Activated CD4-positive, alpha-beta T cell treated with anti-CD3 and anti-CD28 coated beads for 36 hours (primary cell): ENCODE measurements at regions not wholly inside any gene's neighbourhood (a gene's known extent, or its start where the extent isn't known, plus 50 kb on each side); places are given as distances from the start of the nearest gene placed in this dataset.

ENCODE experiments used
- ATAC-seq: fragments of 200-7000 bp; cut with Tn5 transposase; one replicate; pipeline ENCODE4 v1.10.0; 2021; ENCODE audit warnings: mild to moderate bottlenecking, moderate library complexity
- CTCF ChIA-PET: fragments of 350-600 bp; sonication (Branson Sonifier 250); formaldehyde crosslinking; loops from one replicate; lab custom pipeline; 2021; ENCODE audit warnings: antibody characterized with exemption; lab: Charles Lee
- POLR2A ChIA-PET: fragments of 350-600 bp; sonication (Branson Sonifier 250); formaldehyde crosslinking; loops from one replicate; lab custom pipeline; 2021; ENCODE audit warnings: antibody characterized with exemption, inconsistent platforms; lab: Charles Lee
- DNase-seq: peaks from one replicate; pipeline ENCODE4 v3.0.0-alpha.2; 2020
- H3K27ac Mint-ChIP-seq: one replicate; pipeline ENCODE4 v1.8.0; 2021; ENCODE audit warnings: mixed read lengths
- H3K27me3 Mint-ChIP-seq: one replicate; pipeline ENCODE4 v1.8.0; 2021; ENCODE audit warnings: mixed read lengths
- H3K36me3 Mint-ChIP-seq: one replicate; pipeline ENCODE4 v1.8.0; 2021; ENCODE audit warnings: low read depth, mixed read lengths
- H3K4me1 Mint-ChIP-seq: one replicate; pipeline ENCODE4 v1.8.0; 2021; ENCODE audit warnings: mixed read lengths
- H3K4me3 Mint-ChIP-seq: one replicate; pipeline ENCODE4 v1.8.0; 2021; ENCODE audit warnings: mild to moderate bottlenecking, moderate library complexity, mixed read lengths
- H3K9me3 Mint-ChIP-seq: one replicate; pipeline ENCODE4 v1.8.0; 2021; ENCODE audit warnings: low read depth, mixed read lengths
- intact Hi-C, 2 experiments: fragments of 100-400 bp; cut with DNase I in 1 of 2; cut with micrococcal nuclease in 1 of 2; formaldehyde crosslinking; loops; one replicate each; pipeline versions ENCODE4 v1.14.2 to v1.15.1; 2022 to 2024; cut with DNase I, micrococcal nuclease

DNA sequence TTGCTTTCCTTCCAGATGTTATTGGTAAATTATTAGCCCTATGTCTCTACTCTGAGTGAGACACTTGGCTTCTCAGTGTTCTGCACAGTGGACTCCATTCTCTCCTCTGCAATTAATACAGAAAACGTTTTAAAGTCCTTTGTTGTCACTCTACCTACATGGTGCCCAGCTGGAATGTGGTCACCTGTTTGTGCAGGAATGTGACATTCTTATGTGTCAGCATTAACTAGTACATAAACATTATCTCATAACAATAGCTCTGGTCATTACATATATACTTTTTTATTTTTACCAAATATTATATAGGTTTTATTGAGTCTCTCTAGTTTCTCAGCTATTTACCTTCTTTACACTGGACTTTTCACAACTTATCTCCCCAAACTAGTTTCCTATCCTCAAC, 147.0 kb upstream of the KCNMB2 start:
- ATAC-seq (no peak), DNase-seq (no peak)
- H3K27ac Mint-ChIP-seq, result no peak overlapping the region
- H3K9me3 Mint-ChIP-seq, result no peaks in the 10 kb centered on the region
- no peaks in the 10 kb centered on the region for H3K36me3 Mint-ChIP-seq
- peaks cover 4% of the 10 kb centered on the region for H3K4me1 Mint-ChIP-seq
- CTCF ChIA-PET, result interaction anchor here (0.9 kb wide), 1 partner anchor 16 kb away, joined by 3 read pairs; no protein-coding TSS in a partner anchor
- intact Hi-C loops, result loop anchor here in 1 of 2 experiments (10.0 kb wide), 1 partner anchor 1344 kb away; no protein-coding TSS in a partner anchor
- H3K4me3 Mint-ChIP-seq, result no peak overlapping the region
- POLR2A ChIA-PET, result no interaction called here
- peaks cover 13% of the 10 kb centered on the region for H3K27me3 Mint-ChIP-seq

DNA sequence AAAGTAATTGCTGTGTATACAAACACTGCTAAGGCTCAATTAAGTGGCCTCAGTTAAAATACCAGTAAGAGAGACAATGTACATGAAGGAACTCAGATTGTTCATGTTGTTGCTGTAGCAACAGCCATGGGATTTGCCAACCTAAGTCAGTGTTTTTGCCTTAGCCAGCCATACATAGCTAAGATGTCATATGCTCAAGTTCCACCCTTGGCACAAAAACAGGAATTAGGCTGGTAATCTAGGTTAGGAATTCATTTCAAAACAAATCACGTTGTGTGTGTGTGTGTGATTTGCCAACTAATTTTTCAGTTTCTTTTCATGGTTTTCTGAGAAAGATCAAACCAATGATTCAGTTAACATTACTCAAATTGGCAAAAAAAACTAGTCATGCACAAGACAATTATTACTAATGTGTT, 143.7 kb upstream of the KCNMB2 start:
- ChIA-PET POLR2A (interaction anchor here (0.6 kb wide), 1 partner anchor 1286 kb away, joined by 3 read pairs; no protein-coding TSS in a partner anchor), CTCF (no interaction called here)
- H3K4me1 Mint-ChIP-seq, result peaks cover 4% of the 10 kb centered on the region
- DNase-seq (no peak), ATAC-seq (peak; percentile 79)
- H3K4me3 Mint-ChIP-seq, result no peak overlapping the region
- intact Hi-C loops, result no loop called here
- H3K9me3 Mint-ChIP-seq, result no peaks in the 10 kb centered on the region
- H3K27ac Mint-ChIP-seq, result no peak overlapping the region
- peaks cover 11% of the 10 kb centered on the region for H3K27me3 Mint-ChIP-seq
- no peaks in the 10 kb centered on the region for H3K36me3 Mint-ChIP-seq

GRCh38 chr3:178393146-178393545, 143.1 kb upstream of the KCNMB2 start:
- Mint-ChIP-seq H3K4me3 (no peak overlapping the region), H3K36me3 (no peaks in the 10 kb centered on the region), H3K9me3 (no peaks in the 10 kb centered on the region), H3K27ac (no peak overlapping the region), H3K27me3 (peaks cover 11% of the 10 kb centered on the region), H3K4me1 (peaks cover 4% of the 10 kb centered on the region)
- POLR2A ChIA-PET, result interaction anchor here (0.6 kb wide), 1 partner anchor 1287 kb away, joined by 3 read pairs; no protein-coding TSS in a partner anchor
- ATAC-seq, result no peak
- CTCF ChIA-PET, result no interaction called here
- intact Hi-C loops, result no loop called here
- DNase-seq, result no peak

- DNase-seq (no peak), ATAC-seq (no peak)
- intact Hi-C loops, result no loop called here
- ChIA-PET CTCF (interaction anchor here (0.6 to 0.8 kb wide), 2 partner anchors 9 to 957 kb away, joined by 3 read pairs; no protein-coding TSS in a partner anchor), POLR2A (no interaction called here)
- peaks cover 4% of the 10 kb centered on the region for H3K4me1 Mint-ChIP-seq
- peaks cover 2% of the 10 kb centered on the region for H3K9me3 Mint-ChIP-seq
- H3K36me3 Mint-ChIP-seq, result no peaks in the 10 kb centered on the region
- no peak overlapping the region for H3K4me3 Mint-ChIP-seq
- no peak overlapping the region for H3K27ac Mint-ChIP-seq
- peaks cover 11% of the 10 kb centered on the region for H3K27me3 Mint-ChIP-seq
Measured at GRCh38 chr3:178393824-178394223, 142.4 kb upstream of the KCNMB2 start.

- Mint-ChIP-seq H3K27ac (no peak overlapping the region), H3K4me3 (no peak overlapping the region), H3K9me3 (peaks cover 3% of the 10 kb centered on the region), H3K4me1 (peaks cover 4% of the 10 kb centered on the region), H3K36me3 (no peaks in the 10 kb centered on the region), H3K27me3 (peaks cover 6% of the 10 kb centered on the region)
- DNase-seq (no peak), ATAC-seq (no peak)
- intact Hi-C loops, result no loop called here
- ChIA-PET POLR2A (no interaction called here), CTCF (no interaction called here)
Measured at GRCh38 chr3:178396318-178396717, 139.9 kb upstream of the KCNMB2 start.

DNA sequence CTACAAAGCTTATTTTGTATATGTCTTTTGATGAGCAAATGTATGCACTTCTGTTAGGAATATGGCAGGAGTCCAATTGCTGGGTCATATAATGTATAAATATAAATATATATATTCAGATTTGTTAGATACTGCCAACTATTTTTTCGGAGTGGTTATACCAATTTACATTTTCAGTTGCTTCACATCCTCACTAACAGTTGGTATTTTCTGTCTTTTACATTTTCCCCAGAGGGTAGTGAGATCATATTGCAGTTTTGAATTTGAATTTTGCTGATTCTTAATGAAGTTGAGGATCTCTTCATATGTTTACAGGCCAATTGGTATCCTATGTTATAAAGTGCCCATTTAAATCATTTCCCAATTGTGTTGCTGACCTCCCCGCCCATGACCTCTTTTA, 139.0 kb upstream of the KCNMB2 start:
- ChIA-PET POLR2A (no interaction called here), CTCF (no interaction called here)
- peaks cover 3% of the 10 kb centered on the region for H3K9me3 Mint-ChIP-seq
- no peak for DNase-seq
- no peak overlapping the region for H3K4me3 Mint-ChIP-seq
- H3K4me1 Mint-ChIP-seq, result peaks cover 4% of the 10 kb centered on the region
- H3K27me3 Mint-ChIP-seq, result peaks cover 6% of the 10 kb centered on the region
- H3K27ac Mint-ChIP-seq, result no peak overlapping the region
- H3K36me3 Mint-ChIP-seq, result no peaks in the 10 kb centered on the region
- no peak for ATAC-seq
- intact Hi-C loops, result no loop called here

DNA sequence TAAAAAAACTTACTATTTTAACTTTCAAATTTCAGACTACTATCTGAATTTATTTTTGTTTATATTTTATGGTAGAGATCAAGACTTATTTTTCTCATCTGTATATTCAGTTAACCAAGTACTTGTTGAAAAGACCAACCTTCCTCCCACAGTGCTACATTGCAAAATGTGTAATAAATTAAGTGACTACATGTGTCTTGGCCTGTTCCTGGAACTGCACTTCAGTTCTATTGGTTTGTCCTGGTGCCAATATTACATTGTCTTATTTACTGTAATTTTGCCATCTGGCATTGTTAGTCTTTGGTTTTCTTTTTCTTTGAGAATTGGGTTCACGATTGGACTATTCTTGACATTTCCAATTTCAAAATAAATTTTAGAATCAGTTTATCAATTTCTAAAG, 138.4 kb upstream of the KCNMB2 start:
- no peaks in the 10 kb centered on the region for H3K36me3 Mint-ChIP-seq
- H3K27ac Mint-ChIP-seq, result no peak overlapping the region
- DNase-seq, result no peak

GRCh38 chr3:178404961-178405360, 131.3 kb upstream of the KCNMB2 start:
- ChIA-PET CTCF (interaction anchor here (1.2 kb wide), 1 partner anchor 53 kb away, joined by 3 read pairs; no protein-coding TSS in a partner anchor), POLR2A (no interaction called here)
- H3K4me3 Mint-ChIP-seq, result no peak overlapping the region
- ATAC-seq (no peak), DNase-seq (no peak)
- no peaks in the 10 kb centered on the region for H3K36me3 Mint-ChIP-seq
- H3K27ac Mint-ChIP-seq, result no peak overlapping the region
- H3K9me3 Mint-ChIP-seq, result peaks cover 1% of the 10 kb centered on the region
- H3K4me1 Mint-ChIP-seq, result no peaks in the 10 kb centered on the region
- intact Hi-C loops, result no loop called here
- H3K27me3 Mint-ChIP-seq, result peaks cover 10% of the 10 kb centered on the region

More for the DNA sequence above, 138.4 kb upstream of the KCNMB2 start:
- peaks cover 4% of the 10 kb centered on the region for H3K4me1 Mint-ChIP-seq
- CTCF ChIA-PET, result no interaction called here
- no peak for ATAC-seq
- POLR2A ChIA-PET, result no interaction called here
- peaks cover 3% of the 10 kb centered on the region for H3K9me3 Mint-ChIP-seq
- intact Hi-C loops, result no loop called here
- H3K4me3 Mint-ChIP-seq, result no peak overlapping the region
- peaks cover 6% of the 10 kb centered on the region for H3K27me3 Mint-ChIP-seq

- ATAC-seq, result no peak
- H3K27me3 Mint-ChIP-seq, result peaks cover 8% of the 10 kb centered on the region
- CTCF ChIA-PET, result interaction anchor here (1.2 to 1.5 kb wide), 2 partner anchors 16 to 52 kb away, joined by 3 read pairs; no protein-coding TSS in a partner anchor
Measured at GRCh38 chr3:178405531-178405930, 130.7 kb upstream of the KCNMB2 start.

GRCh38 chr3:178406206-178406605, 130.0 kb upstream of the KCNMB2 start:
- DNase-seq (no peak), ATAC-seq (no peak)
- H3K4me1 Mint-ChIP-seq, result no peaks in the 10 kb centered on the region
- peaks cover 8% of the 10 kb centered on the region for H3K27me3 Mint-ChIP-seq
- H3K4me3 Mint-ChIP-seq, result no peak overlapping the region
- no peak overlapping the region for H3K27ac Mint-ChIP-seq
- no peaks in the 10 kb centered on the region for H3K36me3 Mint-ChIP-seq
- intact Hi-C loops, result no loop called here
- H3K9me3 Mint-ChIP-seq, result no peaks in the 10 kb centered on the region
- CTCF ChIA-PET, result interaction anchor here (1.5 kb wide), 1 partner anchor 15 kb away, joined by 3 read pairs; no protein-coding TSS in a partner anchor
- POLR2A ChIA-PET, result no interaction called here

More at GRCh38 chr3:178405531-178405930, 130.7 kb upstream of the KCNMB2 start:
- Mint-ChIP-seq H3K36me3 (no peaks in the 10 kb centered on the region), H3K4me3 (no peak overlapping the region), H3K9me3 (no peaks in the 10 kb centered on the region), H3K27ac (no peak overlapping the region), H3K4me1 (no peaks in the 10 kb centered on the region)
- POLR2A ChIA-PET, result no interaction called here
- intact Hi-C loops, result no loop called here
- no peak for DNase-seq

DNA sequence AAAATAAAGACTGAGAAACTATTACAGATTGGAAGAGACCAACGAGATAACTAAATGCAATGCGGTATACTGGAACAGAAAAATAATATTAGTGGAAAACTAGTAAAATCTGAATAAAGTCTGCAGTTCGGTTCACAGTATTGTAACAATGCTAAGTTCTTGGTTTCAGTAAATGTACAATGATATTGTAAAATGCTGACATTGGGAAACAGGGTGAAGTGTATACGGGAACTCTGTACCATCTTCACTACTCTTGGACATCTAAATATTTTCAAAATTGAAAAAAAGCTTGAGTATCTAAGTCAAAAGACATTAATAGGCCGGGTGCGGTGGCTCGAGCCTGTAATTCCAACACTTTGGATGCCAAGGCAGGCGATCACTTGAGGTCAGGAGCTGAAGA, 120.9 kb upstream of the KCNMB2 start:
- Mint-ChIP-seq H3K4me1 (no peaks in the 10 kb centered on the region), H3K27me3 (peaks cover 7% of the 10 kb centered on the region), H3K4me3 (no peak overlapping the region), H3K36me3 (no peaks in the 10 kb centered on the region), H3K9me3 (no peaks in the 10 kb centered on the region), H3K27ac (no peak overlapping the region)
- ChIA-PET POLR2A (no interaction called here), CTCF (no interaction called here)
- intact Hi-C loops, result no loop called here
- ATAC-seq, result no peak
- DNase-seq, result no peak

DNA sequence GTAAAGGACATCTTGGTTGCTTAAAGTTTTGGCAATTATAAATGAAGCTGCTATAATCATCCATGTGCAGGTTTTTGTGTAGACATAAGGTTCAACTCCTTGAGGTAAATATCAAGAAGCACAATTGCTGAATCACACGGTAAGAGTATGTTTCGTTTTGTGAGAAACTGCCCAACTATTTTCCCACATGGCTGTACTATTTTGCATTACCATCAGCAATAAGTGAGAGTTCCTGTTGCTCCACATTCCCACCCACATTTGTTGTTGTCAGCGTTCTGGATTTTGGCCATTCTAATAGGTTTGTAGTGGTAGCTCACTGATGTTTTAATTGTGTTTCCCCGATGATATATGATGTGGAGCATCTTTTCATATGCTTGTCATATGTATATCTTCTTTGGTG, 118.5 kb upstream of the KCNMB2 start:
- no peaks in the 10 kb centered on the region for H3K9me3 Mint-ChIP-seq
- DNase-seq (no peak), ATAC-seq (no peak)
- intact Hi-C loops, result no loop called here
- H3K27ac Mint-ChIP-seq, result no peak overlapping the region
- ChIA-PET POLR2A (no interaction called here), CTCF (no interaction called here)
- H3K36me3 Mint-ChIP-seq, result no peaks in the 10 kb centered on the region
- H3K4me1 Mint-ChIP-seq, result no peaks in the 10 kb centered on the region
- peaks cover 4% of the 10 kb centered on the region for H3K27me3 Mint-ChIP-seq
- no peak overlapping the region for H3K4me3 Mint-ChIP-seq
